ENCODE measurements at regions not wholly inside any gene's neighbourhood (a gene's known extent, or its start where the extent isn't known, plus 50 kb on each side); places are given as distances from the start of the nearest gene placed in this dataset.

DNA sequence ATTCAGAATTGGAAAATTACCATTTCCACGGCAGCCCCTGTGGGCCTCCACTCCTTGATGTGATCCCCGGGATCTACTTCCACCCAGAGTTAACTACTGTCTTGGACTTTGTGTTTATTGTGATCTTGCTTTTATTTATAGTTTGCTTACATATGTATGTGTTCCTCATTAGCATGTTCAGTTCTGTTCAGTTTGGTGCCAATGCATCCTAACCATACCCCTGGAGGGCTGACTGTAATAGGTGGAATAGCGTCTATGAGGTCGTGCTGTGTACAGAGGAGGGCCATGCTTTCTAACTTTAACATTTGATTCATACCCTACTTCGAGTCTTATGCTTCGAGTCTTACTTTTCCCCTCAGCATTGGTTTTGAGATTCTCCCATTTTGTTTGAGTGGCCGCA lies 104.3 kb upstream of the SLC24A3 start:
- POLR2A ChIA-PET = no interaction called here
- H3K4me3 Mint-ChIP-seq = no peak overlapping the region
- H3K27me3 Mint-ChIP-seq = no peaks in the 10 kb centered on the region
- no peak overlapping the region for H3K27ac Mint-ChIP-seq
- DNase-seq (no peak), ATAC-seq (no peak)
- H3K4me1 Mint-ChIP-seq = no peaks in the 10 kb centered on the region
- H3K36me3 Mint-ChIP-seq = no peaks in the 10 kb centered on the region
- H3K9me3 Mint-ChIP-seq = no peaks in the 10 kb centered on the region

DNA sequence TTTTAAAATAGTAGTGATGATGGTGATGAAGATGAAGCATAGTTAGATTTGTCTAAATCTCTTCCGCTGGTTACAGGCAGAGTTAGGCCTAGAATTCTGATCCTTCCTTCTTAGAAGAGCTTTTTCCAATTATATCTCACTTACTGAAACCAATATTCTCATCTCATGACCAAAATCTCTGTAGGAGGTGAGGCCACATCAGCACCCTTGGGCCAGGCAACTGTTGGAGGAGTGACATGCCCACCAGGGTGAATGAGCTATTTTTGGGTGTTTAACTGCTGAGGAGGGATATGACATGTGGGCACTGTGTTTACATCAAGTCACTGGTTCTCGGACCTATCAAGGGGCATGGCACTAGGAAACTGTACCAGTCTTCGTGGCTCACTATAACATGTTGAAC lies 102.2 kb upstream of the SLC24A3 start:
- no peaks in the 10 kb centered on the region for H3K9me3 Mint-ChIP-seq
- no peak overlapping the region for H3K4me3 Mint-ChIP-seq
- no peaks in the 10 kb centered on the region for H3K36me3 Mint-ChIP-seq
- no peak overlapping the region for H3K27ac Mint-ChIP-seq
- no peak for DNase-seq
- ATAC-seq = no peak
- POLR2A ChIA-PET = no interaction called here
- no peaks in the 10 kb centered on the region for H3K27me3 Mint-ChIP-seq
- H3K4me1 Mint-ChIP-seq = peaks cover 0 to 9% (median 0%) of the 10 kb centered on the region in 4 donors

DNA sequence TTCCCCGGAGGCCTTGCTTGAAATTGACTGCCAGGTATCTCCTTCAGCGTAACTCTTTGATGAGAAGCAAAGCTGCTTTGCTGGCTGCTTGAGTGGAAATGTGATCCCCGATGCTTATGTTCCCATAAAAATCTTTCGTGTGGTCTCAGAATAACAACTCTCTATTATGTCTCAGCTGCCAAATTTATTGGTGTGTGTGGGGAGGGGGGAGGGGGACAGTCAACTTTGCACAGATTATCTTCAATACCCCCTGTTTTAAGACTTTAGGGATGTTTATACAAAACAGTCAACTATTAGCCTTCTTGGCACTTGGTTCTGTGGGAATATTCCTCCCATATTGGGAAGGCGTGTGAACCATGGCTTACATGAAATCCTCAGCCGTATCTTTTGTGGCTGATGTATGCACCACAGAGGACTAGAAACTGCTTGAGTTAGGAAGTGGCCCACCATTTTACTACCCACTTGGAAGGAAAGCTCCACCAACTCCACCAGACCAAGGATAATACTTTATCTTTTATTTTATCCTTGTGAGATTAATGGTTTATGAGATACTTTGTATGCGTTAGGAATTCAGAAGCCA lies 101.5 kb upstream of the SLC24A3 start:
- no peaks in the 10 kb centered on the region for H3K9me3 Mint-ChIP-seq
- DNase-seq (no peak), ATAC-seq (no peak)
- POLR2A ChIA-PET = no interaction called here
- H3K36me3 Mint-ChIP-seq = no peaks in the 10 kb centered on the region
- peaks cover 0 to 9% (median 0%) of the 10 kb centered on the region in 4 donors for H3K4me1 Mint-ChIP-seq
- no peaks in the 10 kb centered on the region for H3K27me3 Mint-ChIP-seq
- H3K4me3 Mint-ChIP-seq = no peak overlapping the region
- H3K27ac Mint-ChIP-seq = no peak overlapping the region

DNA sequence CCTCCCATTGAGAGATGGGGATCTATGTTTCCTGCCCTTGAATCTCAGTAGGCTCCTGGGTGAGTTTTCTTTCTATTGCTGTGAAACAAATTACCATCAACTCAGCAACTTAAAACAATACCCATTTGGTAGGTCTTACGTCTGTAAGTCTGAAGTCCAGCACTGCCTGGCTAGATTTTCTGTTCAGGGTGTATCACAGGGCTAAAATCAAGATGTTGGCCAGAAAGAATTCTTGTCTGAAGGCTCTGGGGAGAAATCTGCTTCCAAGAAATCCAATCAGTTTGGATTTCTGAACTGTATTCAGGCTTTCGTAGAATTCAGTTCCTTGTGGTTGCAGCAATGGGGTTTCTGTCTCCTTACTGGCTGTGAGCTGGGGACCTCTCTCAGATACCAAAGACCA lies 99.6 kb upstream of the SLC24A3 start:
- Mint-ChIP-seq H3K27ac (no peak overlapping the region), H3K36me3 (no peaks in the 10 kb centered on the region), H3K4me1 (peaks cover 0 to 9% (median 0%) of the 10 kb centered on the region in 4 donors), H3K9me3 (no peaks in the 10 kb centered on the region), H3K4me3 (no peak overlapping the region), H3K27me3 (peaks cover 0 to 4% (median 0%) of the 10 kb centered on the region in 5 donors)
- POLR2A ChIA-PET = no interaction called here
- DNase-seq (no peak), ATAC-seq (no peak)

DNA sequence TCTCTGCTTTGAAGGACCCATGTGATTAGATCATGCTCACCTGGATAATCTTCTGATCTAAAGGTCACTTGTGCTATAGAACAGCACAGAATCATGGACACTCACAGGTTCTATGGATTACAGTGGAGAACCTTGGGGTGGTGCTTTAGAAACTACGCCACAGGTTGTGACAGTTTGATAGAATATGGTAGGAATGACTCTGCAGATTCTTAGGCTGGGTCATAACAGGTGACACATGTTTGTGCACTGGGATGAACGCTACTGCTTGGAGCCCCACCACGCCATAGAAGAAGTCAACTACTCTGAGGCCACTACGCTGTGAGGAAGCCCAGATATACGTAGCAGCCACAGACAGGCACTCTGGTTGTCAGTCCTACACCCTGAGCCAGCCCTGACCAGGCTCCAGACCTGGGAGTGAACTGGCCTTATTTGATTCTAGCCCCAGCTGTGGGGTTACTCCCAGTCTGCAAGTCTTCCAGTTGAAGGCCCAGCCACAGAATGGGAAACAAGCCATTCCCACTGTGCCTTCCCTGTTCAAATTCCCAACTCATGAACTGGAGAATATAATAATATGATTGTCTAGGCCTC lies 99.0 kb upstream of the SLC24A3 start:
- DNase-seq (no peak), ATAC-seq (no peak)
- H3K9me3 Mint-ChIP-seq = no peaks in the 10 kb centered on the region
- peaks cover 0 to 9% (median 0%) of the 10 kb centered on the region in 4 donors for H3K4me1 Mint-ChIP-seq
- peaks cover 0 to 4% (median 0%) of the 10 kb centered on the region in 5 donors for H3K27me3 Mint-ChIP-seq
- H3K27ac Mint-ChIP-seq = no peak overlapping the region
- no peaks in the 10 kb centered on the region for H3K36me3 Mint-ChIP-seq
- POLR2A ChIA-PET = no interaction called here
- no peak overlapping the region for H3K4me3 Mint-ChIP-seq

DNA sequence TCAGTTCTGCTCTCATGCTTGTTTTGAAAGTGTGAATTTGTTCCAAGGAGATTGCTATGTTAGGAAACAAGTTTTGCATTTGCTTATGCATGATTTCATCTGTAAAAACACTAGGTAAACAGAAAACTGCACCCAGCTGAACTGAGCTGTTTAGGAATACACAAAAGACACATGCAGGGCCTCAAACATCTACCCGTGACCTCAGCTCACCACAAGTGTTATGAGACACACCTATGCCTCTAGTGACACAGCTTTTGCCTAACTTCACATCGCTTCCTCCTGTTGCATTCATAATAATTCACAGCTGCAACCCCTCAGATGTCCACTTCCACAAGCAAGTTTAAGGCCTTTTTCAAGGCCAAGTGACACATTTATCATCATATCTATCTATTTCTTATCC lies 98.0 kb upstream of the SLC24A3 start:
- ATAC-seq = no peak
- Mint-ChIP-seq H3K9me3 (no peaks in the 10 kb centered on the region), H3K4me1 (peaks cover 0 to 9% (median 0%) of the 10 kb centered on the region in 4 donors), H3K4me3 (no peak overlapping the region), H3K36me3 (no peaks in the 10 kb centered on the region), H3K27me3 (peaks cover 0 to 4% (median 0%) of the 10 kb centered on the region in 5 donors), H3K27ac (no peak overlapping the region)
- POLR2A ChIA-PET = no interaction called here
- no peak for DNase-seq

DNA sequence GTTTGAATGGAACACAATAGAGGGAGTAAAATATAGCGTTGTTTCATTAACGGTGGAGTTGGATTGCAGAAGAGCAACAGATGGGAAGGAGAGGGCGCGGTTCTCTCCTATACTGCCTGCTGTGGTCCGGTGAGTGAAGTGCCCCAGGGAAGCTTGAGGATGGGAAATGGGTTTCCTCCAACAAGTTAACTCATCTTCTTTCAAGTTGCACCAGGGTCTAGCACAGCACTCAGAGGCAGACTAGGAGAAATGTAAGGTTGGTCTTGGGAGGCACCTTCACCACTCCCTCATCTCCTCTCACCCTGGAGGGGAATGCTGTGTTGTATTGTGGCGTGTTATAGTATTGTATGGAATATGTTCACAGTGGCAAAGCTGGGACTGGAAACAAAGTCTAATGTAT lies 96.9 kb upstream of the SLC24A3 start:
- Mint-ChIP-seq H3K27me3 (peaks cover 0 to 4% (median 0%) of the 10 kb centered on the region in 5 donors), H3K27ac (no peak overlapping the region), H3K4me3 (no peak overlapping the region), H3K4me1 (peaks cover 0 to 9% (median 0%) of the 10 kb centered on the region in 4 donors), H3K9me3 (no peaks in the 10 kb centered on the region), H3K36me3 (no peaks in the 10 kb centered on the region)
- DNase-seq = no peak
- no peak for ATAC-seq
- POLR2A ChIA-PET = no interaction called here

DNA sequence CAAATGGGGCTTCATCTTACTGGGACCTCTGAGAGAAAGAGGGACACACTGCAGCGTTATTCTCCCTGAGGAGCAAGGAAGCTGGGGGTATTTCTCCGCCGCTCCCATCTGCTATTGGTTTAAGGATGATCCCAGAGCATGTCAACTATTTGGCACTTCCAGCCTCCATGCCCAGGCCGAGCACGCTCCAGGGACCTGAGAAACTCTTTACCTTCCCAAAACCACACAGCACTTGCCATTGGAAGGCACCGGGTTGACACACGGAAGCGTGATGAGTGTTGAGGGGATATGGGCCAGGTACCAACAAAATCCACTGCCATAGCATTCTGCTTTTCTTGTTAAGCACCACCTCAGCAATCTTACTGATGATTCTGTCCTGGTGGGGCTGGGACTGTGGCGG lies 92.4 kb upstream of the SLC24A3 start:
- H3K36me3 Mint-ChIP-seq = no peaks in the 10 kb centered on the region
- no peak overlapping the region for H3K27ac Mint-ChIP-seq
- DNase-seq (no peak), ATAC-seq (no peak)
- H3K4me1 Mint-ChIP-seq = no peaks in the 10 kb centered on the region
- peaks cover 0 to 4% (median 0%) of the 10 kb centered on the region in 5 donors for H3K27me3 Mint-ChIP-seq
- POLR2A ChIA-PET = no interaction called here
- no peak overlapping the region for H3K4me3 Mint-ChIP-seq
- no peaks in the 10 kb centered on the region for H3K9me3 Mint-ChIP-seq

DNA sequence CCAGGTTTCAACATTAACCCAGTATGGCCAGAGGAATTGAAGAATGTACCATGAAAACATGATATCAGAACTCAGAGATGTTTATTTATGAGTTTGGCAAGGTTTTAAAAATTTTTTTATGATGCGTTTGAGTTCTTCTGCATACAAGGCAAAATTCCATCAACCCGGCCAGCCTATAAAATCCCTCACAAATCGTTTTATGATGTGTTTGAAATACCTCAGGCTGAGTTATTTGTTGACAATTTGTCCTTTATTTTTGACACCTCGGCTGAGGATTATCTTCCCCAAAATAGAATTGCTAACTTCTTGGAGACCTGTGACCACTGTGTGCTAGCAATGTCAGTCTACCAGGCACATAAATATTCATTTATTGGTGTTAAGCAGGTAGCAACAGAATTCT lies 91.9 kb upstream of the SLC24A3 start:
- H3K36me3 Mint-ChIP-seq = no peaks in the 10 kb centered on the region
- no peaks in the 10 kb centered on the region for H3K9me3 Mint-ChIP-seq
- H3K27ac Mint-ChIP-seq = no peak overlapping the region
- ATAC-seq = no peak
- H3K4me1 Mint-ChIP-seq = no peaks in the 10 kb centered on the region
- peaks cover 0 to 4% (median 0%) of the 10 kb centered on the region in 5 donors for H3K27me3 Mint-ChIP-seq
- no peak for DNase-seq
- POLR2A ChIA-PET = no interaction called here
- no peak overlapping the region for H3K4me3 Mint-ChIP-seq

DNA sequence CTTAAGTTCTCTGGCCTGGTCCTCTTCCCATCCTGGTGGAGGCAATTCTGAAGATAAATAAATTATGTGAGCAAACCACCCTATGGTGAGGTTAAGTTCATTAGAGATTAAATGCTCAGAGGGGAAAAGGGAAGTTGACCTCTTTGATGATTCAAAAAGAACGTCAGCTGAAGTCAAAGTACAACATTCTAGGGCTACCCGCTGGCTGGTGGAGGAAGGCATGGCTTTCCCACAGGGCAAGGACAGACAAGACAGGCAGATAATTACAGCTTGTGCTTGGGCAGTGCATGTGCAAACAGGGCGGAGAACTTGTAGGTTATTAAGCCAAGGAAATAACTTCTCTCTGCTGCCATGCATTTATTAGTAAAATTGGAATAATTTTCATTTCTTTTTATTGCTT lies 91.0 kb upstream of the SLC24A3 start:
- Mint-ChIP-seq H3K4me3 (no peak overlapping the region), H3K27me3 (peaks cover 0 to 4% (median 0%) of the 10 kb centered on the region in 5 donors)
- POLR2A ChIA-PET = no interaction called here

DNA sequence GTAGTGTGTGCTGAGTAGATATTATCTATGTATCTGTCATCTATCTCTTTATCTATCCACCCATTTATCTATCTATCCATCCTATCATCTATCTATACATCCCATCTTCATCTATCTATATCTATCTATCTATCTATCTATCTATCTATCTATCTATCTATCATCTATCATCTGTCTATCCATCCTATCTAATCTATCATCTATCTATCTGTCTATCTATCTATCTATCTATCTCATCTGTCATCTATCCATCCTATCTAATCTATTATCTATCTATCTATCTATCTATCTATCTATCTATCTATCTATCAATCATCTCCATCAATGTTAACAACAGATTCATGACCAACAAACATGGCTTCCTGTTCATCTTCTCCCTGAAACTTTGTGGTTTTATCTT lies 90.5 kb upstream of the SLC24A3 start:
- no peaks in the 10 kb centered on the region for H3K9me3 Mint-ChIP-seq
- POLR2A ChIA-PET = no interaction called here
- no peak overlapping the region for H3K27ac Mint-ChIP-seq
- DNase-seq (no peak), ATAC-seq (no peak)
- no peak overlapping the region for H3K4me3 Mint-ChIP-seq
- peaks cover 0 to 4% (median 0%) of the 10 kb centered on the region in 5 donors for H3K27me3 Mint-ChIP-seq
- no peaks in the 10 kb centered on the region for H3K4me1 Mint-ChIP-seq
- H3K36me3 Mint-ChIP-seq = no peaks in the 10 kb centered on the region

More for the DNA sequence above, 91.0 kb upstream of the SLC24A3 start:
- Mint-ChIP-seq H3K9me3 (no peaks in the 10 kb centered on the region), H3K36me3 (no peaks in the 10 kb centered on the region), H3K27ac (no peak overlapping the region), H3K4me1 (no peaks in the 10 kb centered on the region)
- DNase-seq (no peak), ATAC-seq (no peak)

DNA sequence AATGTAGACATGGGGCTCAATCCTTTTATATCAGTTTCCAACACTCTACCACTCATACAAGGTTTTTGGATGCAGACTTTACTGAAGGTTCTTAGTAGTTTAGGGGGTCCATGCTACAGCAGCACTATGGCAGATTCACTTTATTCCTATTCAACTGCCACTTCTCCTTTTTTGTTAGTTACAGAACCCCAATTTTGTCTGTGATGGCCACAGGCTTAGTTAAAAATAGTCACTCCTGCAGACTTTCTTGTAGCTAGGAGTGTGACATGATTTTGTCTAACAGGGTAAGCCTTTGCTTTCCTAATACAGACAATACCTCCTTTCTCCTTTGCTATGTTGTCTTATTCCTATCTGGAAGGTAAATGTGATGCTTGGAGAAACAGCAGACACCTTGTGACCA lies 90.0 kb upstream of the SLC24A3 start:
- DNase-seq (no peak), ATAC-seq (no peak)
- no peak overlapping the region for H3K4me3 Mint-ChIP-seq
- H3K4me1 Mint-ChIP-seq = no peaks in the 10 kb centered on the region
- no peaks in the 10 kb centered on the region for H3K9me3 Mint-ChIP-seq
- no peaks in the 10 kb centered on the region for H3K36me3 Mint-ChIP-seq
- no peak overlapping the region for H3K27ac Mint-ChIP-seq
- POLR2A ChIA-PET = no interaction called here
- H3K27me3 Mint-ChIP-seq = peaks cover 0 to 4% (median 0%) of the 10 kb centered on the region in 5 donors

DNA sequence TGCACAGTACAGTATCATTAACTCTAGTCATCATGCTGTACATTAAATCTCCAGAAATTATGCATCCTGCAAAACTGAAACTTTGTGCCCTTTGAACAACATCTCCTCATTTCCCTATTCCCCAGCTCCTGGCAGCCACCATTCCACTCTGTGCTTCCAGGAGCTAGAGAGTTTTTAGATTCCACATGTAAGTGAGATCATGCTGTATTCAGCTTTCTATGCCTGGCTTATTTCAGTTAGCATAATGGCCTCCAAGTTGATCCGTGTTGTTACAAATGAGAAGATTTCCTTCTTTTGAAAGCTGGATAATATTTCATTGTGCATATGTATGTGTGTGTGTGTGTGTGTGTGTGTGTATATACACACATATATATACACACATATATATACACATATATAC lies 86.9 kb upstream of the SLC24A3 start:
- Mint-ChIP-seq H3K36me3 (no peaks in the 10 kb centered on the region), H3K27ac (no peak overlapping the region), H3K27me3 (peaks cover 0 to 3% (median 0%) of the 10 kb centered on the region in 5 donors), H3K4me1 (no peaks in the 10 kb centered on the region), H3K4me3 (no peak overlapping the region), H3K9me3 (no peaks in the 10 kb centered on the region)
- DNase-seq = no peak
- ATAC-seq = no peak
- POLR2A ChIA-PET = no interaction called here

DNA sequence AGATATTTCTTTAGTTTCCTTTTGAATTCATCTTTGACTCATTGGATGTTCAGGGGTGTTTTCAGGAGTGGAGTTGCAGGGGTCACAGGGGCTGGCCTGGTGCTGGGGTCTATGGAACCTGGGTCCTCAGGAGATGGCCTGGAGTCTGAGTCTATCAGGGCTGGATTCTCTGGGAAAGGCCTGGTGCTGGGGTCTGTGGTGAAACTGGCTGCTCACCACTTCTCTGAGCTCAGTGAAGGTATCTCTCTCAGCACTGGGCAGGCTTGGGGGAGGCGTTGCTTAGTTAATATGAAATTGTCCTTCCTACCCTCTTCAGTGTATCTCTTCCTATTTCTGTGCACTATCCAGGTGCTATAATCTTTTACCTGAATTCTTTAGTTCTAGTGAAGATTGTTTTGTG lies 83.1 kb upstream of the SLC24A3 start:
- peaks cover 0 to 3% (median 0%) of the 10 kb centered on the region in 9 donors for H3K9me3 Mint-ChIP-seq
- peaks cover 0 to 1% (median 0%) of the 10 kb centered on the region in 3 donors for H3K36me3 Mint-ChIP-seq
- ATAC-seq (no peak), DNase-seq (no peak)
- H3K4me1 Mint-ChIP-seq = no peaks in the 10 kb centered on the region
- H3K27ac Mint-ChIP-seq = no peak overlapping the region
- H3K4me3 Mint-ChIP-seq = no peak overlapping the region
- H3K27me3 Mint-ChIP-seq = peaks cover 0 to 6% (median 3%) of the 10 kb centered on the region in 5 donors
- POLR2A ChIA-PET = no interaction called here
